Neural progenitor cell (in vitro differentiated cells): ENCODE measurements at regions not wholly inside any gene's neighbourhood (a gene's known extent, or its start where the extent isn't known, plus 50 kb on each side); places are given as distances from the start of the nearest gene placed in this dataset.

Experiments used
- DNase-seq: peaks from one replicate; pipeline ENCODE4 v3.0.0-alpha.2; 2016; ENCODE audit warnings: low spot score
- H2AFZ ChIP-seq: fragments of 200-600 bp; sonication (generic); replicated peaks from 2 replicates; pipeline ENCODE4 v1.6.1; 2016; ENCODE audit warnings: antibody characterized with exemption
- H3F3A ChIP-seq: fragments of 200-600 bp; sonication (generic); 2 replicates; pipeline ENCODE4 v1.6.1; 2016; ENCODE audit warnings: antibody characterized with exemption, low read depth
- H3K27ac ChIP-seq: fragments of 200-600 bp; sonication (generic); 2 replicates; pipeline ENCODE4 v1.5.1; 2016; ENCODE audit warnings: mild to moderate bottlenecking
- H3K27me3 ChIP-seq: fragments of 200-600 bp; sonication (generic); 2 replicates; pipeline ENCODE4 v1.6.1; 2016; ENCODE audit warnings: mild to moderate bottlenecking, moderate library complexity
- H3K36me3 ChIP-seq: fragments of 200-600 bp; sonication (generic); 2 replicates; pipeline ENCODE4 v1.5.1; 2016
- H3K4me1 ChIP-seq: fragments of 200-600 bp; sonication (generic); 2 replicates; pipeline ENCODE4 v1.6.1; 2016; ENCODE audit warnings: mixed run types
- H3K4me2 ChIP-seq: fragments of 200-600 bp; sonication (generic); 2 replicates; pipeline ENCODE4 v1.6.1; 2016
- H3K4me3 ChIP-seq: fragments of 200-600 bp; sonication (generic); 2 replicates; pipeline ENCODE4 v1.5.1; 2016
- H3K79me2 ChIP-seq: fragments of 200-600 bp; sonication (generic); 2 replicates; pipeline ENCODE4 v1.6.1; 2016; ENCODE audit warnings: low read depth
- H3K9ac ChIP-seq: fragments of 200-600 bp; sonication (generic); 2 replicates; pipeline ENCODE4 v1.6.1; 2016
- H3K9me3 ChIP-seq: fragments of 200-600 bp; sonication (generic); 2 replicates; pipeline ENCODE4 v1.5.1; 2016; ENCODE audit warnings: low read depth
- H4K20me1 ChIP-seq: fragments of 200-600 bp; sonication (generic); 2 replicates; pipeline ENCODE4 v1.6.1; 2016; ENCODE audit warnings: low read depth
- H3K27ac Mint-ChIP-seq: 3 replicates; pipeline ENCODE4 v1.8.0; 2021; ENCODE audit warnings: mixed read lengths
- H3K27me3 Mint-ChIP-seq: 2 replicates; pipeline ENCODE4 v1.8.0; 2022; ENCODE audit warnings: low read depth, mild to moderate bottlenecking, inconsistent platforms, moderate library complexity, mixed read lengths; ENCODE audit not compliant: insufficient read depth
- H3K36me3 Mint-ChIP-seq: 3 replicates; pipeline ENCODE4 v1.8.0; 2021; ENCODE audit warnings: mixed read lengths
- H3K4me1 Mint-ChIP-seq: 3 replicates; pipeline ENCODE4 v1.8.0; 2021; ENCODE audit warnings: mixed read lengths
- H3K4me3 Mint-ChIP-seq: 3 replicates; pipeline ENCODE4 v1.8.0; 2021; ENCODE audit warnings: mild to moderate bottlenecking, moderate library complexity, mixed read lengths
- H3K9me3 Mint-ChIP-seq: 3 replicates; pipeline ENCODE4 v1.8.0; 2020; ENCODE audit warnings: mixed read lengths
- CTCF ChIP-seq: fragments of 200-600 bp; sonication (generic); IDR thresholded peaks from 2 replicates; pipeline ENCODE4 v1.5.1; 2017; ENCODE audit warnings: antibody characterized with exemption, mild to moderate bottlenecking
- EZH2 ChIP-seq: fragments of 200-600 bp; sonication (generic); IDR thresholded peaks from 2 replicates; pipeline ENCODE4 v1.6.1; 2017; ENCODE audit warnings: antibody characterized with exemption, mild to moderate bottlenecking, moderate library complexity
- EZH2phosphoT487 ChIP-seq: fragments of 200-600 bp; sonication (generic); IDR thresholded peaks from 2 replicates; pipeline ENCODE4 v1.6.1; 2017; ENCODE audit warnings: antibody characterized with exemption

DNA sequence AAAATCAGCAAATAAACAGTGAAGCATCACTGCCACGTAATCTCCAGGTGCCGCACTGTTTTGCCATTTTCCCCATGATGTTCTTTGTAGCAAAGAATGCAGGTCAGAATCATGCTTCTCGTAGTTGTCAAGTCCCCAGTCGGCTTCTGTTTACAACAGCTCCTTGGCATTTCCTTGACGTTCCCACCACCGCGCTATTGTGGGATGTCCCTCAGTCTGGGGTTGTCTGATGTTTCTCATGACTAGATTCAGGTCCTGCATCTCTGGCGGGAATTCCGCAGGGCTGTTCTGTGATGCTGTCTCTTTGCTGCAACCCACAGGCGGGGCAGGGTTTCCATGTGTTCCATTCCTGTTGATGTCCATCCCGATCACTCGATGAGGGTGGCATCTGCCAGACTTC, 117.9 kb upstream of the SMAD3 start:
- H3F3A ChIP-seq: no peaks in the 10 kb centered on the region
- no peak for DNase-seq

GRCh38 chr15:66948294-66948693, 117.1 kb upstream of the SMAD3 start:
- DNase-seq: no peak
- no peak overlapping the region for H3K4me3 ChIP-seq
- no peak overlapping the region for H3K27ac ChIP-seq
- no peak overlapping the region for H2AFZ ChIP-seq
- H3K4me1 ChIP-seq: peaks cover 5% of the 10 kb centered on the region
- H3K4me1 Mint-ChIP-seq: peaks cover 2% of the 10 kb centered on the region
- no peaks in the 10 kb centered on the region for H3K36me3 ChIP-seq
- no peak overlapping the region for H3K4me3 Mint-ChIP-seq
- H3K27me3 ChIP-seq: no peaks in the 10 kb centered on the region
- no peaks in the 10 kb centered on the region for H3K9me3 Mint-ChIP-seq
- H3K4me2 ChIP-seq: no peak overlapping the region
- no peaks in the 10 kb centered on the region for H3K79me2 ChIP-seq
- H3K27ac Mint-ChIP-seq: no peak overlapping the region
- no peaks in the 10 kb centered on the region for H3F3A ChIP-seq
- H3K36me3 Mint-ChIP-seq: no peaks in the 10 kb centered on the region
- no peak for TF ChIP-seq CTCF
- no peak for TF ChIP-seq EZH2
- no peak for TF ChIP-seq EZH2phosphoT487
- H4K20me1 ChIP-seq: no peaks in the 10 kb centered on the region
- H3K9ac ChIP-seq: no peak overlapping the region
- H3K27me3 Mint-ChIP-seq: peaks cover 7% of the 10 kb centered on the region
- no peaks in the 10 kb centered on the region for H3K9me3 ChIP-seq

More for the DNA sequence above, 117.9 kb upstream of the SMAD3 start:
- Histone ChIP-seq H3K36me3 (no peaks in the 10 kb centered on the region), H3K9me3 (no peaks in the 10 kb centered on the region), H3K4me1 (peaks cover 11% of the 10 kb centered on the region), H3K79me2 (no peaks in the 10 kb centered on the region), H3K4me3 (no peak overlapping the region), H2AFZ (no peak overlapping the region), H3K27me3 (no peaks in the 10 kb centered on the region), H3K9ac (no peak overlapping the region), H3K4me2 (no peak overlapping the region), H3K27ac (no peak overlapping the region), H4K20me1 (no peaks in the 10 kb centered on the region)
- Mint-ChIP-seq H3K9me3 (no peaks in the 10 kb centered on the region), H3K27me3 (peaks cover 5% of the 10 kb centered on the region), H3K4me3 (no peak overlapping the region), H3K27ac (no peak overlapping the region), H3K36me3 (no peaks in the 10 kb centered on the region), H3K4me1 (peaks cover 7% of the 10 kb centered on the region)
- TF ChIP-seq EZH2phosphoT487 (no peak), EZH2 (no peak), CTCF (no peak)

- H3K4me1 ChIP-seq: no peaks in the 10 kb centered on the region
- TF ChIP-seq CTCF: no peak
- TF ChIP-seq EZH2phosphoT487: no peak
- no peak for TF ChIP-seq EZH2
- no peaks in the 10 kb centered on the region for H3K27me3 ChIP-seq
- H3F3A ChIP-seq: no peaks in the 10 kb centered on the region
- peaks cover 7% of the 10 kb centered on the region for H3K27me3 Mint-ChIP-seq
- H4K20me1 ChIP-seq: no peaks in the 10 kb centered on the region
- H3K36me3 Mint-ChIP-seq: no peaks in the 10 kb centered on the region
- DNase-seq: no peak
- H3K4me3 Mint-ChIP-seq: no peak overlapping the region
- no peaks in the 10 kb centered on the region for H3K9me3 ChIP-seq
- H3K9ac ChIP-seq: no peak overlapping the region
- no peak overlapping the region for H3K4me2 ChIP-seq
- no peaks in the 10 kb centered on the region for H3K79me2 ChIP-seq
- no peaks in the 10 kb centered on the region for H3K4me1 Mint-ChIP-seq
- no peaks in the 10 kb centered on the region for H3K36me3 ChIP-seq
- H2AFZ ChIP-seq: no peak overlapping the region
- no peak overlapping the region for H3K27ac ChIP-seq
- H3K27ac Mint-ChIP-seq: no peak overlapping the region
- H3K4me3 ChIP-seq: no peak overlapping the region
- no peaks in the 10 kb centered on the region for H3K9me3 Mint-ChIP-seq
These were observed 115.3 kb upstream of the SMAD3 start for GRCh38 chr15:66950114-66950513.
